WTC11 (cell line): ENCODE measurements at regions not wholly inside any gene's neighbourhood (a gene's known extent, or its start where the extent isn't known, plus 50 kb on each side); places are given as distances from the start of the nearest gene placed in this dataset.

Source experiments
- ATF3 ChIP-seq: sonication (generic); formaldehyde crosslinking; conservative IDR thresholded peaks from 2 replicates; pipeline ENCODE4 v1.8.1; 2022; ENCODE audit warnings: mild to moderate bottlenecking, missing genetic modification reagents
- SP1 ChIP-seq: sonication (generic); formaldehyde crosslinking; conservative IDR thresholded peaks from 2 replicates; pipeline ENCODE4 v1.8.1; 2022; ENCODE audit warnings: missing genetic modification reagents
- ZNF416 ChIP-seq: fragments of 250-450 bp; sonication (Bioruptor Pico); IDR thresholded peaks from 2 replicates; pipeline ENCODE4 v1.9.0; 2021; ENCODE audit warnings: mild to moderate bottlenecking, inconsistent platforms

- TF ChIP-seq ZNF416 (CRISPR knock-in tag) (no peak), ATF3 (no peak), SP1 (CRISPR knock-in tag) (no peak)
Observed at GRCh38 chr14:101630056-101630965, 69.0 kb downstream of the DIO3 start.
